ENCODE measurements at regions not wholly inside any gene's neighbourhood (a gene's known extent, or its start where the extent isn't known, plus 50 kb on each side); places are given as distances from the start of the nearest gene placed in this dataset.

GRCh38 chr10:44437840-44438511 lies 53.1 kb upstream of the CXCL12 start:
- no peak for TF ChIP-seq CTCF (IDR thresholded peaks at IDR 0.05)
- TF ChIP-seq POLR2A (IDR thresholded peaks at IDR 0.05): no peak

Measured in body of pancreas (tissue), 4 donors.